ENCODE measurements at regions not wholly inside any gene's neighbourhood (a gene's known extent, or its start where the extent isn't known, plus 50 kb on each side); places are given as distances from the start of the nearest gene placed in this dataset.

DNA sequence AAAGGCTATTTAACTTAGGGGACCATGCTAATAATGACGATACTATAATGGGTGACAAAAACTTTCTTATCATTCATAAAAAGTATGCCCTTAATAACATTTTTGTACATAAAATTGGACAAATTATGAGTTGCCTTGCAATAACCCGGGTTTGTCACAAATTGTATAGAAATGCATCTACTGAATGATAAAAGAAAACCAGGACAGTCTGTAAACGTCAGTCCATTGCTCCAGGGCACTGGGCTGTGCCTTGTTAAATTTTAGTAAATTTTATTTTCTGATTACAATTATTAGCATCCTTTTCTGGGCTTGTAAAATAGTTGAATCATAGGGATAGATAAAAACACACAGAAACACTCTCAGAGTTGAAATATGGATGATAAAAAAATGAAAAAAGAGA, 778.3 kb downstream of the RAPGEF2 start:
- H3K9me3 ChIP-seq (ENCODE audit: control insufficient read depth, insufficient read depth, low read depth, low read length): no peaks in the 10 kb centered on the region

DNA sequence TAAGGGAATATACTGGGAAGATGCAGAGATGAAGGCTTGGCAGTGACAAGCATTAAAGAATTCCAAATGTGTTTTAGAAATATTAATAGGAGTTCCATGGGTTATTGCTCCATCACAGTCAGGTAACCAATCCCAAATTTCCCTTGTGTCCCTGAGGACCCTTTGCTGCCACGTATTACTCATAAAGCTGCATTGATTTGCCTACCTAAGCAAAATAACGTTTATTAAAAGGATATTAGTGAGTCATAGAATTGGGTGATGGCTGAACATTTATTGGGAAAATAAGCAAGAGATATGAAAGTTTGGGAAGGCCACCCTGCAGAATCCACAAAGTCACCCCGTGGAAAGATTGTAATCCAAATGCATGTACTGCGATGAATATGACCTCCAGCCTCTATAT, 782.1 kb downstream of the RAPGEF2 start:
- H3K4me2 ChIP-seq (ENCODE audit: extremely low read depth, insufficient read depth, low read length): no peak overlapping the region
- TF ChIP-seq, protein P1, sequence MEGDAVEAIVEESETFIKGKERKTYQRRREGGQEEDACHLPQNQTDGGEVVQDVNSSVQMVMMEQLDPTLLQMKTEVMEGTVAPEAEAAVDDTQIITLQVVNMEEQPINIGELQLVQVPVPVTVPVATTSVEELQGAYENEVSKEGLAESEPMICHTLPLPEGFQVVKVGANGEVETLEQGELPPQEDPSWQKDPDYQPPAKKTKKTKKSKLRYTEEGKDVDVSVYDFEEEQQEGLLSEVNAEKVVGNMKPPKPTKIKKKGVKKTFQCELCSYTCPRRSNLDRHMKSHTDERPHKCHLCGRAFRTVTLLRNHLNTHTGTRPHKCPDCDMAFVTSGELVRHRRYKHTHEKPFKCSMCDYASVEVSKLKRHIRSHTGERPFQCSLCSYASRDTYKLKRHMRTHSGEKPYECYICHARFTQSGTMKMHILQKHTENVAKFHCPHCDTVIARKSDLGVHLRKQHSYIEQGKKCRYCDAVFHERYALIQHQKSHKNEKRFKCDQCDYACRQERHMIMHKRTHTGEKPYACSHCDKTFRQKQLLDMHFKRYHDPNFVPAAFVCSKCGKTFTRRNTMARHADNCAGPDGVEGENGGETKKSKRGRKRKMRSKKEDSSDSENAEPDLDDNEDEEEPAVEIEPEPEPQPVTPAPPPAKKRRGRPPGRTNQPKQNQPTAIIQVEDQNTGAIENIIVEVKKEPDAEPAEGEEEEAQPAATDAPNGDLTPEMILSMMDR (conservative IDR thresholded peaks at IDR 0.05 in 1 of 2, IDR thresholded peaks at IDR 0.05 in 1 of 2; ENCODE audit: low read depth in 1 of 2, low read length in 2 of 2): no peak
- TF ChIP-seq EZH2 (IDR thresholded peaks at IDR 0.05; ENCODE audit: low read length, missing control alignments): no peak
- H2AFZ ChIP-seq (ENCODE audit: low read length): no peak overlapping the region
- DNase-seq (ENCODE audit: low read depth in 2 of 2): no peak
- H3K36me3 ChIP-seq (ENCODE audit: control insufficient read depth, insufficient read depth, low read length): no peaks in the 10 kb centered on the region
- no peaks in the 10 kb centered on the region for H3K27me3 ChIP-seq (ENCODE audit: control insufficient read depth, insufficient read depth, low read length)
- H3K9ac ChIP-seq (ENCODE audit: insufficient read depth, low read length): no peak overlapping the region
- H4K20me1 ChIP-seq (ENCODE audit: control insufficient read depth, extremely low read depth, insufficient read depth, low read length): no peaks in the 10 kb centered on the region
- H3K4me1 ChIP-seq (ENCODE audit: control insufficient read depth, extremely low read depth, insufficient read depth, low read length): no peaks in the 10 kb centered on the region
- no peaks in the 10 kb centered on the region for H3K79me2 ChIP-seq (ENCODE audit: control insufficient read depth, insufficient read depth, low read length)
- no peak overlapping the region for H3K4me3 ChIP-seq (replicated peaks in 1 of 4; ENCODE audit: control extremely low read depth in 1 of 4, insufficient read depth in 1 of 4, low read depth in 3 of 4, low read length in 4 of 4)
- H3K27ac ChIP-seq (ENCODE audit: insufficient read depth, low read length): no peak overlapping the region
- H3K9me3 ChIP-seq (ENCODE audit: control insufficient read depth, insufficient read depth, low read depth, low read length): no peaks in the 10 kb centered on the region

More for the DNA sequence above, 778.3 kb downstream of the RAPGEF2 start:
- H3K27ac ChIP-seq (ENCODE audit: insufficient read depth, low read length): no peak overlapping the region
- DNase-seq (ENCODE audit: low read depth in 2 of 2): no peak
- no peaks in the 10 kb centered on the region for H3K79me2 ChIP-seq (ENCODE audit: control insufficient read depth, insufficient read depth, low read length)
- no peaks in the 10 kb centered on the region for H3K27me3 ChIP-seq (ENCODE audit: control insufficient read depth, insufficient read depth, low read length)
- no peak overlapping the region for H3K4me2 ChIP-seq (ENCODE audit: extremely low read depth, insufficient read depth, low read length)
- no peak for TF ChIP-seq EZH2 (IDR thresholded peaks at IDR 0.05; ENCODE audit: low read length, missing control alignments)
- TF ChIP-seq, protein P1 (conservative IDR thresholded peaks at IDR 0.05 in 1 of 2, IDR thresholded peaks at IDR 0.05 in 1 of 2; ENCODE audit: low read depth in 1 of 2, low read length in 2 of 2): no peak
- H3K36me3 ChIP-seq (ENCODE audit: control insufficient read depth, insufficient read depth, low read length): no peaks in the 10 kb centered on the region
- no peak overlapping the region for H3K4me3 ChIP-seq (replicated peaks in 1 of 4; ENCODE audit: control extremely low read depth in 1 of 4, insufficient read depth in 1 of 4, low read depth in 3 of 4, low read length in 4 of 4)
- H3K9ac ChIP-seq (ENCODE audit: insufficient read depth, low read length): no peak overlapping the region
- H4K20me1 ChIP-seq (ENCODE audit: control insufficient read depth, extremely low read depth, insufficient read depth, low read length): no peaks in the 10 kb centered on the region
- no peaks in the 10 kb centered on the region for H3K4me1 ChIP-seq (ENCODE audit: control insufficient read depth, extremely low read depth, insufficient read depth, low read length)
- H2AFZ ChIP-seq (ENCODE audit: low read length): no peak overlapping the region

DNA sequence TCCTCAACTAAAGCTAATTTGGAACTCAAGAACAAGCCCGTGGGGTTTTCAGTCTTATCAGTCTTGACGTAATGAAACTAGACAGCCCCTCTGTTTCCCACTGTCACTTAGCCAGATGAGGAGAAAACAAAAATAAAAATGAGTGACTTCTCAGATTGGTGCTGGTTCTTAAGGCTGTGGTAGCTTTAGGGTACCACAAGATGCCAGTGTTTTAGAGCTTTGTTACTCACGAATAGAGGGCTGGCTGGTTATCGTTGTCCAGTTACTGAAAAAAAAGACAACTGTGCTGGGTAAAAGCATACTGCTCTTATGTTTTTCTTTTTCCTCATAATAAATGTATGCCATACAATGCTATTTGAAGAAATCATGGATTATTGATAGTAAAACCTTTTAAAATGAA, 796.7 kb downstream of the RAPGEF2 start:
- H3K36me3 ChIP-seq (ENCODE audit: control insufficient read depth, insufficient read depth, low read length): no peaks in the 10 kb centered on the region
- DNase-seq (ENCODE audit: low read depth in 2 of 2): no peak
- H3K4me1 ChIP-seq (ENCODE audit: control insufficient read depth, extremely low read depth, insufficient read depth, low read length): no peaks in the 10 kb centered on the region
- H3K79me2 ChIP-seq (ENCODE audit: control insufficient read depth, insufficient read depth, low read length): no peaks in the 10 kb centered on the region
- H3K27me3 ChIP-seq (ENCODE audit: control insufficient read depth, insufficient read depth, low read length): no peaks in the 10 kb centered on the region
- no peak overlapping the region for H3K4me3 ChIP-seq (replicated peaks in 1 of 4; ENCODE audit: control extremely low read depth in 1 of 4, insufficient read depth in 1 of 4, low read depth in 3 of 4, low read length in 4 of 4)
- no peak overlapping the region for H3K27ac ChIP-seq (ENCODE audit: insufficient read depth, low read length)
- TF ChIP-seq EZH2 (IDR thresholded peaks at IDR 0.05; ENCODE audit: low read length, missing control alignments): no peak
- TF ChIP-seq, protein P1 (conservative IDR thresholded peaks at IDR 0.05 in 1 of 2, IDR thresholded peaks at IDR 0.05 in 1 of 2; ENCODE audit: low read depth in 1 of 2, low read length in 2 of 2): no peak
- no peak overlapping the region for H3K9ac ChIP-seq (ENCODE audit: insufficient read depth, low read length)
- no peaks in the 10 kb centered on the region for H3K9me3 ChIP-seq (ENCODE audit: control insufficient read depth, insufficient read depth, low read depth, low read length)
- H2AFZ ChIP-seq (ENCODE audit: low read length): no peak overlapping the region
- no peaks in the 10 kb centered on the region for H4K20me1 ChIP-seq (ENCODE audit: control insufficient read depth, extremely low read depth, insufficient read depth, low read length)
- H3K4me2 ChIP-seq (ENCODE audit: extremely low read depth, insufficient read depth, low read length): no peak overlapping the region

Measured in fibroblast of lung (primary cell).